HEK293 (cell line): ENCODE measurements at regions not wholly inside any gene's neighbourhood (a gene's known extent, or its start where the extent isn't known, plus 50 kb on each side); places are given as distances from the start of the nearest gene placed in this dataset.

Experiments used
- ZNF175 ChIP-seq: fragments of 450-650 bp; formaldehyde crosslinking; IDR thresholded peaks from 2 replicates; pipeline ENCODE4 v1.5.1; 2016; ENCODE audit warnings: missing biosample characterization, missing genetic modification characterization
- ZNF629 ChIP-seq: fragments of 450-650 bp; formaldehyde crosslinking; IDR thresholded peaks from 2 replicates; pipeline ENCODE4 v1.5.1; 2017; ENCODE audit warnings: missing biosample characterization, missing genetic modification characterization
- TF ChIP-seq, protein P1 (sequence below): fragments of 450-650 bp; formaldehyde crosslinking; IDR thresholded peaks from 2 replicates; pipeline ENCODE4 v1.5.1; 2016; ENCODE audit warnings: missing biosample characterization, missing genetic modification characterization
- TF ChIP-seq, protein P2 (sequence below): fragments of 450-650 bp; formaldehyde crosslinking; IDR thresholded peaks from 2 replicates; pipeline ENCODE4 v1.5.1; 2016; ENCODE audit warnings: missing biosample characterization, missing genetic modification characterization

- TF ChIP-seq, protein P1, sequence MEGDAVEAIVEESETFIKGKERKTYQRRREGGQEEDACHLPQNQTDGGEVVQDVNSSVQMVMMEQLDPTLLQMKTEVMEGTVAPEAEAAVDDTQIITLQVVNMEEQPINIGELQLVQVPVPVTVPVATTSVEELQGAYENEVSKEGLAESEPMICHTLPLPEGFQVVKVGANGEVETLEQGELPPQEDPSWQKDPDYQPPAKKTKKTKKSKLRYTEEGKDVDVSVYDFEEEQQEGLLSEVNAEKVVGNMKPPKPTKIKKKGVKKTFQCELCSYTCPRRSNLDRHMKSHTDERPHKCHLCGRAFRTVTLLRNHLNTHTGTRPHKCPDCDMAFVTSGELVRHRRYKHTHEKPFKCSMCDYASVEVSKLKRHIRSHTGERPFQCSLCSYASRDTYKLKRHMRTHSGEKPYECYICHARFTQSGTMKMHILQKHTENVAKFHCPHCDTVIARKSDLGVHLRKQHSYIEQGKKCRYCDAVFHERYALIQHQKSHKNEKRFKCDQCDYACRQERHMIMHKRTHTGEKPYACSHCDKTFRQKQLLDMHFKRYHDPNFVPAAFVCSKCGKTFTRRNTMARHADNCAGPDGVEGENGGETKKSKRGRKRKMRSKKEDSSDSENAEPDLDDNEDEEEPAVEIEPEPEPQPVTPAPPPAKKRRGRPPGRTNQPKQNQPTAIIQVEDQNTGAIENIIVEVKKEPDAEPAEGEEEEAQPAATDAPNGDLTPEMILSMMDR (tag by site-specific recombination), result no peak
- TF ChIP-seq ZNF175 (tag by site-specific recombination), result no peak
- TF ChIP-seq ZNF629 (tag by site-specific recombination), result no peak
- TF ChIP-seq, protein P2, sequence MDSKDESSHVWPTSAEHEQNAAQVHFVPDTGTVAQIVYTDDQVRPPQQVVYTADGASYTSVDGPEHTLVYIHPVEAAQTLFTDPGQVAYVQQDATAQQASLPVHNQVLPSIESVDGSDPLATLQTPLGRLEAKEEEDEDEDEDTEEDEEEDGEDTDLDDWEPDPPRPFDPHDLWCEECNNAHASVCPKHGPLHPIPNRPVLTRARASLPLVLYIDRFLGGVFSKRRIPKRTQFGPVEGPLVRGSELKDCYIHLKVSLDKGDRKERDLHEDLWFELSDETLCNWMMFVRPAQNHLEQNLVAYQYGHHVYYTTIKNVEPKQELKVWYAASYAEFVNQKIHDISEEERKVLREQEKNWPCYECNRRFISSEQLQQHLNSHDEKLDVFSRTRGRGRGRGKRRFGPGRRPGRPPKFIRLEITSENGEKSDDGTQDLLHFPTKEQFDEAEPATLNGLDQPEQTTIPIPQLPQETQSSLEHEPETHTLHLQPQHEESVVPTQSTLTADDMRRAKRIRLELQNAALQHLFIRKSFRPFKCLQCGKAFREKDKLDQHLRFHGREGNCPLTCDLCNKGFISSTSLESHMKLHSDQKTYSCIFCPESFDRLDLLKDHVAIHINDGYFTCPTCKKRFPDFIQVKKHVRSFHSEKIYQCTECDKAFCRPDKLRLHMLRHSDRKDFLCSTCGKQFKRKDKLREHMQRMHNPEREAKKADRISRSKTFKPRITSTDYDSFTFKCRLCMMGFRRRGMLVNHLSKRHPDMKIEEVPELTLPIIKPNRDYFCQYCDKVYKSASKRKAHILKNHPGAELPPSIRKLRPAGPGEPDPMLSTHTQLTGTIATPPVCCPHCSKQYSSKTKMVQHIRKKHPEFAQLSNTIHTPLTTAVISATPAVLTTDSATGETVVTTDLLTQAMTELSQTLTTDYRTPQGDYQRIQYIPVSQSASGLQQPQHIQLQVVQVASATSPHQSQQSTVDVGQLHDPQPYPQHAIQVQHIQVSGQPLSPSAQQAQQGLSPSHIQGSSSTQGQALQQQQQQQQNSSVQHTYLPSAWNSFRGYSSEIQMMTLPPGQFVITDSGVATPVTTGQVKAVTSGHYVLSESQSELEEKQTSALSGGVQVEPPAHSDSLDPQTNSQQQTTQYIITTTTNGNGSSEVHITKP, result no peak
Measured at GRCh38 chr21:27292783-27293182, 325.9 kb upstream of the ADAMTS5 start.
